ENCODE measurements at regions not wholly inside any gene's neighbourhood (a gene's known extent, or its start where the extent isn't known, plus 50 kb on each side); places are given as distances from the start of the nearest gene placed in this dataset.

DNA sequence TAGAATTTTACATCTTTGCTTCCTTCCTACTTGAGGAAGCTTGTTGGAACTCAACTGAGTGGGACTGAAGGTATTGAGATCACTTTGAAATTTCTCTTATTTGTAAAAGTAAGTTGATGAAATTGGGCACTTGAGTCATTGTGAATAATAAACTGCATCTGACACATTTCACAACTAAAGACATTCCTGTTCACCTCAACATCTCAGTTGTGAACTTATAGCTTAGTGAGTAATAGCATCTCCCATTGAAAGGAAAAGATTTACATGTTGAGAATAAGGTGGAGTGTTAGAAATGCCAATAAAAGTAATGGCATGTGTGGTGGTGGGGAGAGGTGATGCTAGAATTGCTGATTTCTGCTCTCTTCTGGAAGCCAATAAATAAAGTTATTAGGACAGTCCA, 145.0 kb downstream of the SLC24A2 start:
- no peaks in the 10 kb centered on the region for H3K9me3 Mint-ChIP-seq
- Histone ChIP-seq H3K9ac (ENCODE audit: extremely low read depth, insufficient read length, low read length) (no peak overlapping the region), H4K91ac (ENCODE audit: insufficient read length, low read depth, low read length) (no peak overlapping the region), H2BK120ac (ENCODE audit: low read depth, low read length, poor library complexity, severe bottlenecking) (no peak overlapping the region), H3K79me2 (ENCODE audit: insufficient read depth, low read length) (no peaks in the 10 kb centered on the region), H4K20me1 (ENCODE audit: control insufficient read depth, insufficient read depth, insufficient read length) (peaks cover 3% of the 10 kb centered on the region), H3K56ac (ENCODE audit: insufficient read length, low read depth, low read length) (no peak overlapping the region), H4K8ac (replicated peaks; ENCODE audit: insufficient read length, low read depth, low read length) (no peak overlapping the region), H3K4ac (ENCODE audit: low read depth, low read length) (no peak overlapping the region), H3K4me1 (ENCODE audit: insufficient read depth, low read length) (no peaks in the 10 kb centered on the region), H3K23ac (ENCODE audit: insufficient read length, low read depth, low read length) (no peak overlapping the region), H3K27ac (ENCODE audit: insufficient read length, low read depth, low read length) (no peak overlapping the region), H3T11ph (ENCODE audit: low read length) (no peak overlapping the region), H3K79me1 (ENCODE audit: insufficient read depth, low read depth, low read length, poor library complexity, severe bottlenecking) (no peaks in the 10 kb centered on the region), H3K9me3 (ENCODE audit: control insufficient read depth, low read depth, low read length) (no peaks in the 10 kb centered on the region), H2AK5ac (ENCODE audit: insufficient read length, low read length) (no peak overlapping the region), H3K14ac (ENCODE audit: insufficient read depth, low read length) (no peak overlapping the region), H3K27me3 (ENCODE audit: insufficient read depth, low read length) (no peaks in the 10 kb centered on the region), H2AFZ (ENCODE audit: low read length) (no peak overlapping the region), H4K5ac (ENCODE audit: insufficient read length, low read depth, low read length) (no peak overlapping the region), H3K23me2 (ENCODE audit: insufficient read length, low read depth, low read length, poor library complexity, severe bottlenecking) (no peaks in the 10 kb centered on the region), H2BK20ac (ENCODE audit: low read depth, low read length, poor library complexity, severe bottlenecking) (no peak overlapping the region), H2BK5ac (ENCODE audit: insufficient read length, low read length) (no peak overlapping the region), H3K18ac (ENCODE audit: insufficient read length, low read depth, low read length) (no peak overlapping the region), H2BK12ac (ENCODE audit: insufficient read length, low read depth, low read length) (no peak overlapping the region), H2BK15ac (ENCODE audit: low read depth, low read length) (no peak overlapping the region), H3K4me2 (ENCODE audit: insufficient read depth, insufficient read length, low read length) (no peak overlapping the region)
- TF ChIP-seq, protein P1, sequence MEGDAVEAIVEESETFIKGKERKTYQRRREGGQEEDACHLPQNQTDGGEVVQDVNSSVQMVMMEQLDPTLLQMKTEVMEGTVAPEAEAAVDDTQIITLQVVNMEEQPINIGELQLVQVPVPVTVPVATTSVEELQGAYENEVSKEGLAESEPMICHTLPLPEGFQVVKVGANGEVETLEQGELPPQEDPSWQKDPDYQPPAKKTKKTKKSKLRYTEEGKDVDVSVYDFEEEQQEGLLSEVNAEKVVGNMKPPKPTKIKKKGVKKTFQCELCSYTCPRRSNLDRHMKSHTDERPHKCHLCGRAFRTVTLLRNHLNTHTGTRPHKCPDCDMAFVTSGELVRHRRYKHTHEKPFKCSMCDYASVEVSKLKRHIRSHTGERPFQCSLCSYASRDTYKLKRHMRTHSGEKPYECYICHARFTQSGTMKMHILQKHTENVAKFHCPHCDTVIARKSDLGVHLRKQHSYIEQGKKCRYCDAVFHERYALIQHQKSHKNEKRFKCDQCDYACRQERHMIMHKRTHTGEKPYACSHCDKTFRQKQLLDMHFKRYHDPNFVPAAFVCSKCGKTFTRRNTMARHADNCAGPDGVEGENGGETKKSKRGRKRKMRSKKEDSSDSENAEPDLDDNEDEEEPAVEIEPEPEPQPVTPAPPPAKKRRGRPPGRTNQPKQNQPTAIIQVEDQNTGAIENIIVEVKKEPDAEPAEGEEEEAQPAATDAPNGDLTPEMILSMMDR (conservative IDR thresholded peaks at IDR 0.05): no peak
- H3K4me3 Mint-ChIP-seq: no peak overlapping the region
- no peaks in the 10 kb centered on the region for H3K36me3 Mint-ChIP-seq (ENCODE audit: insufficient read depth in 1 of 3, low read depth in 3 of 3)
- H3K4me1 Mint-ChIP-seq: peaks cover 6% of the 10 kb centered on the region in 2 experiments; a peak in 3 of 4 replicates
- H3K27me3 Mint-ChIP-seq (ENCODE audit: low read depth): no peaks in the 10 kb centered on the region
- no peak overlapping the region for H3K27ac Mint-ChIP-seq
- no peak for DNase-seq
